Daoy (cell line): ENCODE measurements at regions not wholly inside any gene's neighbourhood (a gene's known extent, or its start where the extent isn't known, plus 50 kb on each side); places are given as distances from the start of the nearest gene placed in this dataset.

Experiments
- DNase-seq: peaks from one replicate; pipeline ENCODE4 v3.0.0-alpha.2; 2015; ENCODE audit warnings: low read depth

GRCh38 chr16:86317813-86318650, 192.3 kb upstream of the FOXF1 start:
- DNase-seq = no peak

- no peak for DNase-seq
Measured at GRCh38 chr16:86319585-86320236, 190.6 kb upstream of the FOXF1 start.

- no peak for DNase-seq
Measured at GRCh38 chr16:86320237-86320595, 190.1 kb upstream of the FOXF1 start.

GRCh38 chr16:86321491-86321890, 188.8 kb upstream of the FOXF1 start:
- DNase-seq = no peak

GRCh38 chr16:86322283-86322682, 188.0 kb upstream of the FOXF1 start:
- DNase-seq = no peak

GRCh38 chr16:86322806-86323205, 187.5 kb upstream of the FOXF1 start:
- no peak for DNase-seq

GRCh38 chr16:86324320-86324719, 186.0 kb upstream of the FOXF1 start:
- DNase-seq = no peak

GRCh38 chr16:86325360-86325759, 185.0 kb upstream of the FOXF1 start:
- DNase-seq = no peak

GRCh38 chr16:86325895-86326294, 184.4 kb upstream of the FOXF1 start:
- no peak for DNase-seq

GRCh38 chr16:86327321-86327720, 183.0 kb upstream of the FOXF1 start:
- DNase-seq = no peak

GRCh38 chr16:86330906-86331305, 179.4 kb upstream of the FOXF1 start:
- no peak for DNase-seq

GRCh38 chr16:86334079-86334635, 176.2 kb upstream of the FOXF1 start:
- no peak for DNase-seq

- no peak for DNase-seq
Measured at GRCh38 chr16:86335266-86336172, 174.8 kb upstream of the FOXF1 start.

GRCh38 chr16:86337138-86337537, 173.2 kb upstream of the FOXF1 start:
- DNase-seq = no peak

- no peak for DNase-seq
Measured at GRCh38 chr16:86337581-86338402, 172.5 kb upstream of the FOXF1 start.

- no peak for DNase-seq
Measured at GRCh38 chr16:86338403-86339115, 171.8 kb upstream of the FOXF1 start.

GRCh38 chr16:86342161-86342834, 168.0 kb upstream of the FOXF1 start:
- DNase-seq = no peak

- DNase-seq = no peak
Measured at GRCh38 chr16:86343027-86343795, 167.1 kb upstream of the FOXF1 start.
